AG04450 (cell line): ENCODE measurements at regions not wholly inside any gene's neighbourhood (a gene's known extent, or its start where the extent isn't known, plus 50 kb on each side); places are given as distances from the start of the nearest gene placed in this dataset.

Experiments used
- CTCF ChIA-PET: fragments of 300-600, 350-600 bp; formaldehyde crosslinking; extraction: SDS; loops from one replicate; lab custom pipeline; 2022; ENCODE audit warnings: antibody characterized with exemption, inconsistent platforms; lab: Charles Lee
- POLR2A ChIA-PET: fragments of 350-600 bp; formaldehyde crosslinking; extraction: SDS; loops from one replicate; lab custom pipeline; 2021; ENCODE audit warnings: antibody characterized with exemption, inconsistent platforms; lab: Yijun Ruan, JAX
- DNase-seq: peaks from one replicate; pipeline ENCODE4 v3.0.0-alpha.2; 2011; ENCODE audit warnings: low read depth, low spot score
- H3K27ac ChIP-seq: one replicate; pipeline ENCODE4 v1.5.1; 2012; ENCODE audit warnings: low read depth, low read length, control low read depth
- H3K27me3 ChIP-seq: one replicate; pipeline ENCODE4 v1.6.0; 2012; ENCODE audit warnings: low read length; ENCODE audit not compliant: control insufficient read depth, insufficient read depth
- H3K4me3 ChIP-seq: 2 replicates; pipeline ENCODE4 v1.5.1; 2011; ENCODE audit warnings: mild to moderate bottlenecking, low read depth, low read length, control low read depth
- H3K9me3 ChIP-seq: 2 replicates; pipeline ENCODE4 v1.5.1; 2012; ENCODE audit warnings: low read length; ENCODE audit not compliant: control insufficient read depth, insufficient read depth
- TF ChIP-seq, protein P1 (sequence below): IDR thresholded peaks from 2 replicates; pipeline ENCODE4 v1.5.1; 2011; ENCODE audit warnings: low read depth, low read length, control low read depth, inconsistent platforms

DNA sequence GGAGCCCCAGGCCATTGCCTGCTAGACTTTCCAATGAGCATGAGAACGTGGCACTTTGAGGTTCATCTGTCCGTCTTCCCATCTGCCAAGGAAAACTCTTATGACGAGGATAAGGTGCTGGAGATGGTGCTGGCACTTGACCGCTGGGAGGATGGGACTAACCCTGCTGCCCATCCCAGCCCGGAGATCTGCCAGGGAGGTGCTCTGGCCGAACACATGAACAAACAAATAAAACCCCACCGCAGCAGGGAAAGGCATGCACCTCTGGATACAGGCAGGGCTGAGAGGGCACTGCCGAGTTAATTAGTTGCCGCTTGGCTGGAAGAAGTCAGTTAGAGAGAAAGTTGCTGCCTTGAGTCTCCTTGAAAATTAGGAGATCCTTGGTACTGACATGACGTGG is 308.4 kb downstream of the AJAP1 start:
- TF ChIP-seq, protein P1, sequence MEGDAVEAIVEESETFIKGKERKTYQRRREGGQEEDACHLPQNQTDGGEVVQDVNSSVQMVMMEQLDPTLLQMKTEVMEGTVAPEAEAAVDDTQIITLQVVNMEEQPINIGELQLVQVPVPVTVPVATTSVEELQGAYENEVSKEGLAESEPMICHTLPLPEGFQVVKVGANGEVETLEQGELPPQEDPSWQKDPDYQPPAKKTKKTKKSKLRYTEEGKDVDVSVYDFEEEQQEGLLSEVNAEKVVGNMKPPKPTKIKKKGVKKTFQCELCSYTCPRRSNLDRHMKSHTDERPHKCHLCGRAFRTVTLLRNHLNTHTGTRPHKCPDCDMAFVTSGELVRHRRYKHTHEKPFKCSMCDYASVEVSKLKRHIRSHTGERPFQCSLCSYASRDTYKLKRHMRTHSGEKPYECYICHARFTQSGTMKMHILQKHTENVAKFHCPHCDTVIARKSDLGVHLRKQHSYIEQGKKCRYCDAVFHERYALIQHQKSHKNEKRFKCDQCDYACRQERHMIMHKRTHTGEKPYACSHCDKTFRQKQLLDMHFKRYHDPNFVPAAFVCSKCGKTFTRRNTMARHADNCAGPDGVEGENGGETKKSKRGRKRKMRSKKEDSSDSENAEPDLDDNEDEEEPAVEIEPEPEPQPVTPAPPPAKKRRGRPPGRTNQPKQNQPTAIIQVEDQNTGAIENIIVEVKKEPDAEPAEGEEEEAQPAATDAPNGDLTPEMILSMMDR, result no peak
- no peak for DNase-seq
- no peaks in the 10 kb centered on the region for H3K27me3 ChIP-seq
- POLR2A ChIA-PET, result no interaction called here
- peaks cover 86% of the 10 kb centered on the region for H3K9me3 ChIP-seq
- CTCF ChIA-PET, result no interaction called here
- no peak overlapping the region for H3K4me3 ChIP-seq
- H3K27ac ChIP-seq, result no peak overlapping the region

DNA sequence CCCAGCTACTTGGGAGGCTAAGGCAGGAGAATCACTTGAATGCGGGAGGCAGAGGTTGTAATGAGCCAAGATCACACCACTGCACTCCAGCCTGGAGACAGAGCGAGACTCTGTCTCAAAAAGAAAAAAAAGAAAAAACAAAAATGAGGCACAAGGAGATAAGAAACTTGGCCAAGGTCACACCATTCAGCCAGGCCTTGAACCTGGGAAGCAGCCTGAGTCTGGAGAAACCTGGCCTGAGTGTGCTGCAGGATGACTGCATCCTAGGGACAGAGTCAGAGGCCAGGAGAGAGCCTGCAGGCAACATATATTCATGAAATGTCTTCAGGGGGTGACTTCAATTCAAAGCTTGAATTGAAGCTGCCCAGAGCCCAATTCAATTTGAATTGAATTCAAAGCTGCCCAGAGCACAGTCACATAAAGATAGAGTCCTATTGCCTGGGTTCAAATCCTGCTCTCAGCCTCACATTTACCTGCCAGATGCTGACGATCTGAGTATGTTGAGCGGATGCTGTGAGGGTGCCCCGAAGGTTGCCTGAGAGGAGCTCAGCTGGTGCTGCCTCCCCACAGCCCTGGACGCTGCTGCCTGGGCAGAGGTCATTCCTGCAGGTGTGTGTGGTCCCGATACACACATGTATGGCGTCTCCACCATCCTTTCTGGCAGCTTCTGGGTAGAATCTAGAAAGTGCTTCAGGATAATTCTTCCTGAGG is 307.7 kb downstream of the AJAP1 start:
- POLR2A ChIA-PET, result no interaction called here
- DNase-seq, result no peak
- Histone ChIP-seq H3K27ac (no peak overlapping the region), H3K27me3 (no peaks in the 10 kb centered on the region), H3K4me3 (no peak overlapping the region), H3K9me3 (peaks cover 82% of the 10 kb centered on the region)
- CTCF ChIA-PET, result no interaction called here
- TF ChIP-seq, protein P1, result no peak

DNA sequence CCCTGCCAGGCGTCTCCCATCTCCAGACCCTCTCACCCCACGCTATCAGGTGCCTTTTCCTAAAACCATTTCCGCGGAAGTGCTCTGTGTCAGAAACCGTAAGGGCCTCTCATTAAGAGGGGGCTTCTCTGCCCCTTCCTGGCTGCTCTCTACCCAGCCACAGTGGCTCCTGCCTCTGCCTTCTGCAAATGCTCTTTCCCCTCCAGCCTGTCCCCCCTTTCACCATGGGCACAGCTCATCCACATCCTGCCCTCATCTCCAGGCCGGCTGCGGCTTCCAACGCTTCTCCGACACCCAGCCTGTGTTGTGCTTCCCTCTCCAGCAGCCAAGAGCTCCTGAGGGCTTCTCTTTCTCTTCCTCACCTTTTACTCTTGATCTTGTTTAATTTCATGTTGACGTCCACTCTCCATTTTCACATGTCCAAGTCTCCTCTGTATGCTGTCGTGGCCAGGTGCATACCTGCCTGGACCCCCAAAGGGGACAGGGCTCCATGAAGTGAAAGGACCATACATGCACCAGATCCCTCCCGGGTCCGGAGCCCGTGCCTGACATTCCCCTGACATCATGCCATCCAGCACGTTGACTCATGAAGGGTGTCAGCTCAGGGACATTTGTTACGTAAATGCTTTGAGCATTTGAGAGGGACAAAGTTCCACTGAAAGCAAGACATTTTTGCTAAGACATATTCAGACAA is 306.5 kb downstream of the AJAP1 start:
- no peak for DNase-seq
- no peak overlapping the region for H3K4me3 ChIP-seq
- CTCF ChIA-PET, result no interaction called here
- POLR2A ChIA-PET, result no interaction called here
- no peak overlapping the region for H3K27ac ChIP-seq
- no peaks in the 10 kb centered on the region for H3K27me3 ChIP-seq
- TF ChIP-seq, protein P1, result no peak
- peaks cover 83% of the 10 kb centered on the region for H3K9me3 ChIP-seq

DNA sequence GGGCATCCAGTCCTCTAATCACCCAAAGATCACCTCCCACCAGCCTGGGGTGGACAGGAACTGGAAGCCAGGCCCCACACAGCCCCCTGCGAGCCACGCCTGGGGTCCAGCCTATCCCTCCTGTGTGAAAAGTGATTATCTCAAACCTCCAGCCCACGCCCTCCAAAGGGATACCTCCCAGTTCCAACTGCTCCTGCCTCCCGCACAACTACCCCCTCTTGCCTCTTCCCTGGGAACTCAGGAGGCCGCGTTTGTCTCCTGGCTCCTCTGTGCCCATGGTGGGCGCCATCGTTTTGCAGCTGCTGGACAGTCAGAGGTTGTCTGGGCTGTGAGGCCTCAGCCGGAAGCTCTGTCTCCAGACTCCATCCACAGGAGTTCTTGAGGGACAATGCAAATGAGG is 305.9 kb downstream of the AJAP1 start:
- POLR2A ChIA-PET, result no interaction called here
- DNase-seq, result no peak
- H3K4me3 ChIP-seq, result no peak overlapping the region
- peaks cover 88% of the 10 kb centered on the region for H3K9me3 ChIP-seq
- TF ChIP-seq, protein P1, result no peak
- CTCF ChIA-PET, result no interaction called here
- no peak overlapping the region for H3K27ac ChIP-seq
- no peaks in the 10 kb centered on the region for H3K27me3 ChIP-seq

DNA sequence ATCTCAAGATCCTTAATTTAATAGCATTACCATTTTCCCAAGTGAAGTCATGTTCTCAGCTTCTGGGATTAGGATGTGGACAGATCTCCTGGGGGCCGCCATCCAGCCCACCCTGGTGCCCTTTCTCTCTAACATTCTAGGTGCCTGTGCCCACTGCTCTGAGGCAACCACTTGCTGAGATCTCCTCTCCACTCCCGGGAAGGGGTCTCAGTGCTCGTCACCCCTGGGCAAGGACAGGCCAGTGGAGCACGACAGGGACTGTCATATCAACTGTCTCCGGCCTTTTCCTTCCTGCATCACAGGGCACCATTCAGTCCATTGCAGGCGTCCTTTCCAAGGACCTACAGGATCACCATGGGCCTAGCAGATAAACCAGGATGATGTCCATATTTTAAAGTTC is 304.8 kb downstream of the AJAP1 start:
- Histone ChIP-seq H3K27me3 (no peaks in the 10 kb centered on the region), H3K27ac (no peak overlapping the region), H3K9me3 (peaks cover 79% of the 10 kb centered on the region), H3K4me3 (no peak overlapping the region)
- ChIA-PET POLR2A (no interaction called here), CTCF (no interaction called here)
- TF ChIP-seq, protein P1, result no peak
- DNase-seq, result no peak
